Activated T-cell treated with anti-CD3 and anti-CD28 coated beads, Interleukin-2, amount 50 U/mL, for 72 hours (primary cell): ENCODE measurements at regions not wholly inside any gene's neighbourhood (a gene's known extent, or its start where the extent isn't known, plus 50 kb on each side); places are given as distances from the start of the nearest gene placed in this dataset.
A peak's percentile ranks its signal among the peaks of the same experiment; 100 is the strongest.

Experiments
- ATAC-seq, 2 donors: fragments of 150-1000 bp; cut with Tn5 transposase; replicated peaks in 1 of 2; 2 replicates each; pipeline ENCODE4 v1.10.0; 2021; ENCODE audit warnings: moderate library complexity in 2 of 2, mild to moderate bottlenecking in 1 of 2
- DNase-seq, 2 donors: peaks; one replicate each; pipeline ENCODE4 v3.0.0; 2021 to 2022; ENCODE audit warnings: mixed read lengths in 1 of 2
- H3K27ac Mint-ChIP-seq: one replicate; pipeline ENCODE4 v1.8.0; 2022; ENCODE audit warnings: mild to moderate bottlenecking, moderate library complexity, mixed read lengths
- H3K27me3 Mint-ChIP-seq: one replicate; pipeline ENCODE4 v1.8.0; 2022; ENCODE audit warnings: low read depth, mixed read lengths
- H3K36me3 Mint-ChIP-seq, 2 donors: one replicate each; pipeline ENCODE4 v1.8.0; 2022; ENCODE audit warnings: mixed read lengths in 2 of 2, mild to moderate bottlenecking in 1 of 2; ENCODE audit not compliant: insufficient read depth in 2 of 2
- H3K4me1 Mint-ChIP-seq: one replicate; pipeline ENCODE4 v1.8.0; 2022; ENCODE audit warnings: low read depth, mixed read lengths
- H3K4me3 Mint-ChIP-seq, 2 donors: one replicate each; pipeline ENCODE4 v1.8.0; 2022; ENCODE audit warnings: mild to moderate bottlenecking in 2 of 2, mixed read lengths in 2 of 2, moderate library complexity in 2 of 2
- H3K9me3 Mint-ChIP-seq, 2 donors: one replicate each; pipeline ENCODE4 v1.8.0; 2022; ENCODE audit warnings: mixed read lengths in 2 of 2

DNA sequence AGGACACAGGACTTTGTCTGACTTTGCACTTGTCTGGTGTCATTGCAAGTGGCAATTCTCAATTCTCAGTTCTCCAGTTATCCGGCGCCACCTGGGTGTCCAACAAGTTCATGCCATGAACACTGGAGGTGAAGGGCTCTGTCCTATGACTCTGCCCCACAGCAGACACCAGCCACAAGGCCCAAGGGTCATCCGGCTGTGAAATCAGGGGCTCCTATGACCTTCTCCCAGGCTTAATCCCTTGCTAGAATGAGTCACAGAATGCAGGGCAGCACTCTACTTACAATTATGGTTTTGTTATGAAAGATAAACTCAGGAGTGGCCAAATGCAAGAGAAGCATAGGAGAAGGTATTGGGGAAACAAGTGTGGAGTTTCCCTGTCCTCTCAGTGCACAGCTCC, 392.0 kb downstream of the GADD45G start:
- Mint-ChIP-seq H3K4me1 (peaks cover 37% of the 10 kb centered on the region), H3K4me3 (no peak overlapping the region), H3K27ac (no peak overlapping the region), H3K36me3 (no peaks in the 10 kb centered on the region), H3K27me3 (no peaks in the 10 kb centered on the region), H3K9me3 (no peaks in the 10 kb centered on the region)
- DNase-seq (no peak), ATAC-seq (no peak)

DNA sequence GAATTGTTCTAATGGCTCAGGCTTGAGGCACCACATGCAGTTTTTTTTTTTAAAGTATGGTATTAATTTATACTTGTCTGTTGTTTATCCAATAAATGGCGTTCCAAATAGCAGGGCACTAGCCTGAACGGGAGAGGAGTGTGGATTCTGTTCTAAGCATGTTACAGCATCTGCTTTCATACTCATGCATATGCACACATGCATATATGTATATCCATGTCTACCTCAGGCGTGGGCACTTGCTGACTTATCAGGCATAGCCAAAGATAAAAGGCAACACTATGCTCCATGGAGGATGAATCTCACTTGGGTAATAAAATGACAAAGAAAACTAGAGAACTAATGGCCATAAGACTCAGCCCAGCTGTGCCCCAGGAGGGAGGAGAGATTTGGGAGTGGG, 393.8 kb downstream of the GADD45G start:
- DNase-seq (no peak), ATAC-seq (no peak)
- Mint-ChIP-seq H3K36me3 (no peaks in the 10 kb centered on the region), H3K27me3 (no peaks in the 10 kb centered on the region), H3K4me1 (peaks cover 37% of the 10 kb centered on the region), H3K9me3 (no peaks in the 10 kb centered on the region), H3K27ac (peak overlapping the region; percentile 91), H3K4me3 (peak overlapping the region; percentile 27 to 66)

DNA sequence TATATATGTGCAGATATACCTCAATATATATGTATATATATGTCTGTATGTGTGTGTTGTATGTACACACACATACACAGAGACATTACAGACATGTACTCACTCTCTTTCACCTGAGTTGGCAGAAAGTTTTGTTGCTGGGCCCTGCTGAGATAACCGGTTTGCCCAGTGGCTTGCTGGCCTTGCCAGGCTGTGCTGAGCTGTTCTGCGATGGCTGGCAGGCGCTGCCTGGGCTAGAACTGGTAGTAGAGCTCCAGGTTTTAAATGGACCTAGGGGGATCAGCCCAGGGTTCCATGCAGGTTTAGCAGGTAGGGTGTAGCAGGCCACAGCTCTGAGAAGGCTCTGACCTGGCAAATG, 394.3 kb downstream of the GADD45G start:
- Mint-ChIP-seq H3K27me3 (no peaks in the 10 kb centered on the region), H3K27ac (peak overlapping the region; percentile 51)
- ATAC-seq: no peak

DNA sequence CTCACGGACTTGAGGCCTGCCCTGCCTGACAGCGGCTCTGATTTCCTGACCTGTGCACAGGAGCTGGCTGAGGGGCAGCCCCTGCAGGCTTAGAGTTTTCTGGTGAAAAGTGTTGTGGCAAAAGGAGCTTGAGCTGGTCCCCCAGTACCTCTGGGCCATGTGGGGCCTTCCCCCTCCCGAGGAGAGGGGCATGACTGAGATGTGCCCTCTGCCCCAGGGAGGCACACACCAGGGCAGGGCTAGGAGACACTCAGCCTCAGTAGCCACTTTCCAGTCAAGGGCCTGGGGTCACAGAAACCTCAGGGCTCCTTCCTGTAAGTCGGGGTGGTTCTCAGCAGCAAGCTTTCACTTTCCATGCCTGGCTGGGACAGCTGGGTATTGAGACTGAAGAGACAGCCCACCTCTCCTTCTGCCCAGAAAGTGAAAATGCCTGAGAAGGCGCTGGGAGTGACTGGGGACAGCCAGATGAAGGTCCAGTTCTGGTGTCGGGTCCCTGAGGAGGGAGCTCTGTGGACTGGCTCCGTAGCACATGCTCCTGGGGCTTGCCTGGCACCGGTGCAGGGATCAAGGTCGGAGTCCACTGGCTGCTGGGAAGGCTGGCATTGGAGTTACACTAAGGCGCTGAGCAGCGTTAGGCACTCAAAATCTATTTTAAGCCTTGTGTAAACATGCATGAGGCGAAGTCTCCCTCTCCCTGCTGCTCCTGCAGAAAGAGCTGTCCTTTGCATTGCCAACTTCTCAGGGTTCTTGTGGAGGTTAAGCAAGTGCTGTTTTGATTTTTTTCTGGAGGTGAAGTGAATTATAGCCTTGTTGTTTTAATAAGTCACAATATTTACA, 394.9 kb downstream of the GADD45G start:
- peak; percentile 69 to 80 for DNase-seq
- H3K36me3 Mint-ChIP-seq: no peaks in the 10 kb centered on the region
- ATAC-seq: peak; percentile 92 to 95
- H3K27ac Mint-ChIP-seq: peak overlapping the region; percentile 51
- peaks cover 37% of the 10 kb centered on the region for H3K4me1 Mint-ChIP-seq
- H3K9me3 Mint-ChIP-seq: no peaks in the 10 kb centered on the region
- peak overlapping the region; percentile 80 to 81 for H3K4me3 Mint-ChIP-seq
- H3K27me3 Mint-ChIP-seq: no peaks in the 10 kb centered on the region

More for the DNA sequence above, 394.3 kb downstream of the GADD45G start:
- DNase-seq: no peak
- Mint-ChIP-seq H3K4me1 (peaks cover 37% of the 10 kb centered on the region), H3K4me3 (peak overlapping the region; percentile 80 to 81), H3K36me3 (no peaks in the 10 kb centered on the region), H3K9me3 (no peaks in the 10 kb centered on the region)

DNA sequence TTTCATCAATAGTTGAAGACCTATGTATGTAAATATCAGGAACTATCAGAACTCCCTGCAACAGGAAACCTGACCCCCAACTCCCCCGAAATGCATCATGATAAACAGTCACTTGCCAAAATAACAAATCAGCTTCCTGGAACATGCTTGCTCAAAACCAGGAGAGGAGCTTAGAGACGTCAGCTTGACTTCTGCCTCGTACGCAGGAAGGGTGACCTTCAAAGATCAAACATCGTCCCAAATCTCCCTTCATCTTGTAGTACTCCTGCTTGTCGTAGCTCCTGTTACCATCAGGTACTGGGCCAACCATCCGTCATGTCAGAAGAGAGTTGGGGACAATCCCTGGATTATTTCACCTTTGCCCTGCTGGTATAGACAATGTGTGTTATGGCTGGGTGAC, 396.1 kb downstream of the GADD45G start:
- no peak for DNase-seq
- H3K4me1 Mint-ChIP-seq: peaks cover 37% of the 10 kb centered on the region
- H3K36me3 Mint-ChIP-seq: no peaks in the 10 kb centered on the region
- H3K27me3 Mint-ChIP-seq: no peaks in the 10 kb centered on the region
- peaks cover 0 to 2% of the 10 kb centered on the region in 2 donors for H3K9me3 Mint-ChIP-seq
- ATAC-seq: no peak
- H3K27ac Mint-ChIP-seq: peak overlapping the region; percentile 51
- peak overlapping the region; percentile 80 to 81 for H3K4me3 Mint-ChIP-seq

DNA sequence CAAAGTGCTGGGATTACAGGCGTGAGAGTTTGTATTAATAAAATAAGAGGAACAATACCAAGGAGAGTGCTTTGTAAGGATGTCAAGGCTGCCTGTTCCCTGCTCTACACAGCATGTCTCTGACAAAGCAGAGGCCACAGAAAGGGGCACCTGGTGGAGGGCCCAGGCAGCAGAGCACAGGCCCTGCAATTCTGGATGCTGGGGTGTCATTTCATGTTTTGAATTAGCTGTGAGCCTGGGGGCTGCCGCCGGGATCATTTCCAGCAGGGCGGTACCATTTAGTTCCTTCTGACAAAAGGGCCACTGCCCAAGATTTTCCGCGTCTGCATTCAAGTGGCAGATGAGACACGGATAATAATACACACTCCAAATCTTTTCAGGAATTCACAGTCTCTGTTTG, 396.9 kb downstream of the GADD45G start:
- Mint-ChIP-seq H3K36me3 (no peaks in the 10 kb centered on the region), H3K4me3 (no peak overlapping the region), H3K27me3 (no peaks in the 10 kb centered on the region), H3K4me1 (peaks cover 37% of the 10 kb centered on the region), H3K9me3 (peaks cover 0 to 2% of the 10 kb centered on the region in 2 donors), H3K27ac (no peak overlapping the region)
- no peak for DNase-seq
- ATAC-seq: no peak

DNA sequence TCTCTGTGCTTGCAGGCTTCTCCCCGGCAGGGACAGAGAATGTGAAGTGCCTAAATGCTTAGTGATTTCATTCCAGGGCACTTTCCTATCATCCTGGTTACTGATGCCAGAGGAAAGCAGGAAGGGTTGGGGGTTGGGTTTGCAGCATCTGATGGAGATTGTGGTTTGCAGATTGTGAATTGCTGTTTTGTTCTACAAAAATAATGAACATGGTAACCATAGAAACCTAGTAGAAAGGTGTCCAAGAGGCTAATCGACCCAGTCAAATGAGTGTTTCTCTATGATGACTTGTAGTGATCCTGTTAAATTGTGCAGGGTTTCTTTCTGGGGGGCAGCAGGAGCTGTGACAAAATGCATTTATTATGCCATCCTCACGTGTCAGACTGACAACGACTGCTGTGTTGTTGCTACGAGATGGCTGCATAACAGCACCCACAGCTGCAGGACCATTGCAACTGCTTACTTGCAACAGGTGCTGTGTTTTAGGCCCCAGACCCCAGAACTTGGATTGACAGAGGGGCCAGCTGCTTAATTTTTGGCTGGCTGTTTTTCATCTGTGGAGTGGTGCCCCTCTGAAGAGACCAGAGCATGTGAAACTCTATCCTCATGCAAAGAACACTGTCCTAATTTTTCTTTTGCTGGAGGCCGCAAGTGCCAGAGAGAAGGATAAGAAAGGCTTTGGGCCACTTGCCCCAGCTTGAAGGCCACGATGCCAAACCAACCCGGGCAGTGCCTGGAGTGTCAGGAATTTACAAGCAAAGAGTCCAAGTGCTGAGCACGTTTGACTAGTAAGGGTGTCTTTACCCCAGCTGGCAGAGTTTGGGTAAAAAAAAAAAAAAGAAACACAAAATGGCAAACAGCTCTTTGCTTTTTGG, 397.8 kb downstream of the GADD45G start:
- Mint-ChIP-seq H3K4me1 (peaks cover 37% of the 10 kb centered on the region), H3K9me3 (peaks cover 0 to 2% of the 10 kb centered on the region in 2 donors), H3K36me3 (no peaks in the 10 kb centered on the region), H3K4me3 (no peak overlapping the region), H3K27ac (no peak overlapping the region), H3K27me3 (peaks cover 8% of the 10 kb centered on the region)
- DNase-seq (no peak), ATAC-seq (no peak)

DNA sequence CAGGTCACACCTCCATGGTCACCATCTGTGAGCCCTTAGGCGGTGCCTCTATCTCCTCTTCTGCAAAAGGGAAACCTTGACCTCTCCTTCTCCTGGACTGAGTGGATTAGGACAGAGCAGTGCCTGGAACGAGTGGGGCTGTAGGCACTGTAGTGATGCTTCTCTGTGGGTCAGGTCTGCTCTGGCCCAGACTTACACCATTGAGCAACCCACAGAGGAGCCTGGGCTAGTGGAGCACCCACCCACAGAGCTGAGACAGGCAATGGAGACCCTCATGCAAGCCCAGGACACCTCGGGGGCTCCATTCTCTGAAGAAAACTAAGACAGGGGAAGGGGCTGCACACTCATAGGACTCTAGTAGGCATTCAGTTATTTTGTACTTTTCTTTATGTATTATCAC, 400.6 kb downstream of the GADD45G start:
- peaks cover 15% of the 10 kb centered on the region for H3K27me3 Mint-ChIP-seq
- H3K36me3 Mint-ChIP-seq: no peaks in the 10 kb centered on the region
- DNase-seq (no peak), ATAC-seq (no peak)
- peaks cover 0 to 2% of the 10 kb centered on the region in 2 donors for H3K9me3 Mint-ChIP-seq
- no peak overlapping the region for H3K4me3 Mint-ChIP-seq
- no peak overlapping the region for H3K27ac Mint-ChIP-seq
- H3K4me1 Mint-ChIP-seq: peaks cover 10% of the 10 kb centered on the region

DNA sequence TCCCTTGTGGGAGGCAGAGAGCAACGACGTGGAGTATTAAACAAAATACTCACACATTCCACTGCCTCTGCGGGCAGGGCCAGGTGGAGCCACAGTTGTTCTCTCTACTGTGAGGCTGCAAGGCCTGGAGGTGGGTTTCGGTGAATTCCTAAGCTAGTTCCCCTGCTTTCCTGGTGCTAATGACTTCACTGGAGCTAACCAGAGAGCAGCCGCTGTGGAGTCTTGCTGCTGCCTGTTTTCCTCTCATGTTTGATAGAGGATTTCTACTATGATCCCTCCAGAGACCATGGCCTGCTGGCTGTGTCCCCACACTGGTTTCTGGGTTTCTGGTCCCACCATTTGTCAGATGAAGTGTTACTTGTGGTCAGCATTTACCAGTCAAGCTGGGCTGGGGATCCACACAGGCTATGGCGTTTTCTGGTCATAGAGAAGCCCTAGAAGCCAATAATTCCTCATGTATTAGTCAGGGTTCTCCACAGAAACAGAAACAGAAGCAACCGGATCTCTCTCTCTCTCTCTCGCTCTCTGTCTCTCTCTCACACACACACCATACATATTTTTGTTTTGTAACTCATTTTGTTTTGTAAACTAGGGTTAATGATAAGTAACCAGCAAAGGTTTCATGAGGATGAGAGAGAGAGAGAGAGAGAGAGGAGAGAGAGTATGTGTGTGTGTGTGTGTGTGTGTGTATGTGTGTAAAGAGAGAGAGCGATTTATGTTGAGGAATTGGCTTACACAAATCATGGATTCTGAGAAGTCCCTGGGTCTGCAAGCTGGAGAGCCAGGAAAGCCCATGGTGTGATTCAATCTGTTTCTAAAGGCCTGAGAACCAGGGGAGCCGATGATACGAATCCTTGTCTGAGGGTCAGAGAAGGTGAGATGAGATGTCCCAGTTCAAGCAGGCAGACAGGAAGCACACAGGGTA, 403.0 kb downstream of the GADD45G start:
- ATAC-seq (no peak), DNase-seq (no peak)
- H3K27ac Mint-ChIP-seq: peak overlapping the region; percentile 5
- H3K4me3 Mint-ChIP-seq: no peak overlapping the region
- no peaks in the 10 kb centered on the region for H3K4me1 Mint-ChIP-seq
- H3K9me3 Mint-ChIP-seq: peaks cover 0 to 2% of the 10 kb centered on the region in 2 donors
- peaks cover 15% of the 10 kb centered on the region for H3K27me3 Mint-ChIP-seq
- no peaks in the 10 kb centered on the region for H3K36me3 Mint-ChIP-seq

DNA sequence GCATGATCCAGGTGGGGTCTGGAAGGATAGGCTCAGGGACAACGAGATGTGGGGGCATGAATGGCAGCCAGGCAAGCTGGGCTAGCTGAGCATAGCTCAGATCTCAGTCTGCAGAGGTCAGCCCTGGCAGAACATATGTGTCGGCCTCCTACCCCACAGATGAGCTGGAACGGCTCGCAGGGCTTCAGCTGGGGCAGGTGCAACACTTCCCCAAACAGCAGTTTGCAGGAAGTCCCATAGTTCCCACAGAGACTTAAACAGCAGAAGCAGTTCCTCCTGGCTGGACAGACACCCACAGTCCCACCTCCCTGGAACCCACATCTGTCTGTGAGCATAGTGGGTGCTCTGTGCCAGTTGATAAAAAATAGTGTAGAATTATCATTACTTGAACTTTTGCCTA, 404.6 kb downstream of the GADD45G start:
- Mint-ChIP-seq H3K27ac (no peak overlapping the region), H3K36me3 (no peaks in the 10 kb centered on the region), H3K27me3 (peaks cover 24% of the 10 kb centered on the region), H3K4me1 (no peaks in the 10 kb centered on the region), H3K9me3 (peaks cover 0 to 2% of the 10 kb centered on the region in 2 donors), H3K4me3 (no peak overlapping the region)
- DNase-seq: no peak
- no peak for ATAC-seq

DNA sequence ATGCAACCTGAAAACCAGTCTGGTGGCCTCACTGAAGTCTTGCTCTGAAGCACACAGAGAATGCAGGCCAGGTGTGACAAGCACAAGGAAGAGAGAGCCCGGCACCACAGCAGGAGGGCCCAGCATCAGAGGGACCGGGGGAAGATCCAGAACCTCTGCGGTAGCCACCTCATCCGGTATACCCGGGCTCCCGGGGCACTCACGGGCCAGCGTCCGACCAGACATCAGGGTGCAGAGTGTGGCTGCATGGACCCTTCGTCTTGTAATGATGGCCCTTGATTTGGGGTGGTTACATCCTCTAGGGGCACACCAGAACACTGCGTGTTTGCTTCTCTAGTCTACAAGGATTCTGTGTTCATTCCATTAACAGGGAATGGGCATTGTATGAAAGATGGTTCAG, 406.0 kb downstream of the GADD45G start:
- DNase-seq: no peak
- no peak overlapping the region for H3K27ac Mint-ChIP-seq
- ATAC-seq: no peak
- H3K9me3 Mint-ChIP-seq: no peaks in the 10 kb centered on the region
- no peak overlapping the region for H3K4me3 Mint-ChIP-seq
- H3K4me1 Mint-ChIP-seq: no peaks in the 10 kb centered on the region
- no peaks in the 10 kb centered on the region for H3K36me3 Mint-ChIP-seq
- H3K27me3 Mint-ChIP-seq: peaks cover 24% of the 10 kb centered on the region

DNA sequence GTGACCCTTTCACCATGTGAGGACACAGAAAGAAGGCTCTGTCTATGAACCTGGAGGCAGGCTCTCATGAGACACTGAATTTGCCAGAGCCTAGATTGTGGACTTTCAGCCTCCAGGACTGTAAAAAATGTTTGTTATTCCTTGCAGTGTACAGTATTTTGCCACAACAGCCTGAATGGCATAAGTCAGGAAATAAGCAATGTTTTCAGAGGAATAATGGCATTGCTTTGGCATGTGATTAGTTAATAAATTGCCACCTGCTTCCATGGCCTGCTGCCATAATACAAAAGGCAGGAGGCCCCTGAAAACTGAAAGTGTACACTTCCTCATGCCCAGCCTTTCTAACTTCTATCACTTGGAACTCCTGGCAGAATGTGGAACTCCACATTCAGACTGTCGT, 408.1 kb downstream of the GADD45G start:
- H3K9me3 Mint-ChIP-seq: no peaks in the 10 kb centered on the region
- H3K4me3 Mint-ChIP-seq: no peak overlapping the region
- H3K27ac Mint-ChIP-seq: no peak overlapping the region
- no peaks in the 10 kb centered on the region for H3K36me3 Mint-ChIP-seq
- ATAC-seq (no peak), DNase-seq (no peak)
- H3K27me3 Mint-ChIP-seq: peaks cover 13% of the 10 kb centered on the region
- H3K4me1 Mint-ChIP-seq: no peaks in the 10 kb centered on the region
